ENCODE measurements at regions not wholly inside any gene's neighbourhood (a gene's known extent, or its start where the extent isn't known, plus 50 kb on each side); places are given as distances from the start of the nearest gene placed in this dataset.

DNA sequence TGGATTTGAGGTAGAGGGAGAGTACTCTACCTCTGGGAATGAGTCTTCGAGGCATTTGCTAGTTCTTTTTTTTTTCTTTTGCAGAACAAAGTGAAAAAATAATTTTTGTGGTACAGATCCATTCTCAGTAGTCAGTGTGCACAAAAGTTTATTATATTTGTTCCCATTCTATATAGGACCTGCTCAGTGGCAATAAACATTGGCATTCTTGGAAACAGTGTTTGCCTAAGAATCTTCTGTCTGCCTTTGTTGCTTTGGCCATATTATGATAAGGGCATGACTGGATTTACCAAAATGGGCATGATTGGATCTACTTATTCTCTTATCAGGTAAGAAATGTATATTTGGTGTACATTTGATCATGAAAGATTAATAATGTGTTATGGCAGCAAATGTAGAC lies 583.3 kb downstream of the PLCL1 start:
- DNase-seq: no peak

DNA sequence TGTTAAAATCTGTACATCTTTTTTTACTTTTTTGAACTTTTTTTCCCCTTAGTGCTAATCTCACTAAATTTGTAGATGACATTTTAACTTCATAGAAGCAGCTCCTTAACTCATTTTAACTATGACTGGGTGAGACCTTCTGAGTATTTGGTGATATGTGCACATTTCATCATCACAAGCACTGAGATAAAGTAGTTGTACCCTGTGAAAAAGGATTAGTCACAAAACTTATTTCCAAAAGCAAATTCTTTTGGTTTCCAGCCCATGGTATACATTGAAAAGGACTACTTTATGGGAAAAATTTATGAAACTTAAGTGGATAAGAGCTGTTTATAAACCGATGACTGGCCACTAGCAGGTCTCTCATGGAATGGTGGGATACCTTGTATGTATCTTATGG lies 581.5 kb downstream of the PLCL1 start:
- DNase-seq: no peak

DNA sequence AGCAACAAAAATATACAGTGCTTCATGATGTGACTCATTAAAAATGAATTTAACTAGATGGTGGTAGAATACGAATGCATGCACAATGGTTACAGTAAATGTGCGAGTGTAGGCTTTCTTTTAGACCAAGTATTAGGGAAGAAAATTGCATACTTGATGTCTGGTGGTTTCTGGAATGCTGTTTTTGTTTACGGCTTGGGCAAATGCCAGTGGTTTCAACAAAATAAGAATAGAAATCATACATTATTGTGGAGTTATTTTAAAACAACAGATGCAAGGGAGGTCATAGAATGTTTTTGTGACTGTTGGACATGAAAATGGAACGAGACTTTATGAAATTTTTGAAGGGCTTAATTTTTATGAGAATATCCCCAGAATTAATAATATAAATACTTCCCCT lies 580.9 kb downstream of the PLCL1 start:
- DNase-seq: no peak

DNA sequence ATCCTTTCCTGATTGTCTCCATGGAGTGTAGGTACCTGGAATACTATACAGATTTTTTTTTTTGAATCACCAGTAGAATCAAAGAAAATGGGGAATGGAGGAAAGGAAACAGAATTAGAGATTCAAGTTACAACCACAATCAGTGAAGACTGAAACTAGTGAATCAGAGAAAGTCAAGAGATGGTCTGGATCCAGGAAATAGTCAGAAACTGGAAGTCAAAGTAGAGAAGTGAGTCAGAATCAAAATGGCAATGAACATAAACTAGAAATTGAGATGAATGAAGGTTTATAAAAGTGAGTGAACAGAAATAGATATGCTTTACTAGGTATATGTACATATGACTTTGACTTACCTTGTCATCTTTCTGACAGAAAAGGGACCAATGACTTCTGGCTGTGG lies 579.0 kb downstream of the PLCL1 start:
- DNase-seq: no peak

DNA sequence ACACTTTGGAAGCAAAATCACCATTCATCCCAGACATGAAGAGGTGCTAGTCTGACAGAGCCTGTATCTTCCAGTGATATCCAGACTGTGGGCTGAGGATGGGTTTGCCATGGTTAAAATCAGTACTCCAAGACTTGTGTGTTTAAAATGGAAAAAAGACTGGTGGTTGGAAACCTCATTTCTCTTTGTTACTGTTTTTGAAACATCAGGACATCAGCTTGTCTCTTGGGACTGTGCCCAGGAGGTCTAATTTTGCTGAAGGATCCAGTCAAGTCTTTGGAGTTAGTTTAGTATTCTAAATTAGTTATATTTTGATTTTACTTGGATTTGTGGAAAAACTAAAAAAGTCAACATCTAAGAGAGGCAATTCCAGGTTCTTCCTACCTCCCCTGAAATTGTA lies 578.4 kb downstream of the PLCL1 start:
- DNase-seq: no peak

DNA sequence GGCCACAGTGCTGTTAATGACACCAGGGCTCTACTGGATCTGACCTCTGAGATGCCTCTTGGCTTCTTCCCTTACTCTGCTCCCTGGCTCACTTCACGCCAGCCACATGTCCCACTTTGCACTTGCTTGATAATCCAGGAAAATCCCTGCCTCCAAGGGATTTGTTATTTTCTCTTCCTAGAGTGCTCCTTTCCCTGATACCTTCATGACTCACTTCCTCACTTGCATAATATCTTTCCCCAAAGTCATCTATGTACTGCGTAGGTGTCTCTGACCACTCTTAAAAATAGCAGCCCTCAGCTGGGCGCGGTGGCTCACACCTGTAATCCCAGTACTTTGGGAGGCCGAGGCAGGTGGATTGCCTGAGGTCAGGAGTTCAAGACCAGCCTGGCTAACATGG lies 572.3 kb downstream of the PLCL1 start:
- no peak for DNase-seq

DNA sequence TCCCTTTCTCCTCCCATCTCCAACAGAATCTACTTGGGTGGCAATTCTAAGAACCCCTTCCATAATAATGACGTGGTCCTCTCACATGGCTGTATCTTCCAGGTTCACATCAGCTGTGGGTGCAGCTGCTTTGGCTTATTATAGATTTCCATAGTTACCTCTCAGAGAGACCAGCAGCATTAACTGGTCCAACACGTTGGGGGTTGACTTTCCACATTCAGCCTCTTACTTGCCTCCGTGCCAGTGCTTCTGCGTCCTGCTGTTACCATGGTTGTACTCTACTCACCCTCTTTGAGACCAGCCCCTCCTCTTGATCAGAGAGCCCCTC lies 570.7 kb downstream of the PLCL1 start:
- DNase-seq: no peak

DNA sequence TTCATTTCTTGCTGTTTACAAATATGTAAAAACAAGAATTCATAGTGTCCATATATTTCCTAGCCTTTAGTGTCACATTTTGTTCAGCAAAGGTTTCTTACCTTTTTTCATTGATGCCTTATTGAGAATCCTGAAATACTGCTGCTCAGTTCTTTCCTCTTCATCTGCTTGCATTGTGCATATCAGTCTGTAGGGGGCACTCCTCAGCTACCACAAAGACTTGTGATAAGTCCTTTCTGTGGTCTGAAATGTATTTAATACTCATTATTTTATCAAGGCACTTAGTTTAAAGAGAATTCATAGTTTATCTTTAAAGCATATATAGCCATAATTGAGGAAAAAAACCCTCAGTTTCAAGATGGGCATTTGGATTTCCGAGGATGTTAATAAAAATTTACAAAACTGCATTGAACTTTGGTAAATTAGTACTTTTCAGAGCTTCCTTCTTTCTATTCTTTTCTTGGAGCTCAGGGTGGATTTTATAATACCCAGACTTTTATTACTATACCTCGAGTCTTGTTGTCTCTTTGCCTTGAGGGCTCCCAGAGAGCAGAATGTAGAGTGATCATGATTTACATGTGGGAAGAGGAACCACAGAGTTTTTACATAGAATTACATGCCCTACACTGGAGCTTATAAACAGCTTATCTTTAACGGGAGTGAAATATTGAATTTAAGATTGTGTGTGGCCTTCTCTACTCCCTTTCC lies 570.1 kb downstream of the PLCL1 start:
- DNase-seq: peak in 1 of 2 experiments; percentile 5

DNA sequence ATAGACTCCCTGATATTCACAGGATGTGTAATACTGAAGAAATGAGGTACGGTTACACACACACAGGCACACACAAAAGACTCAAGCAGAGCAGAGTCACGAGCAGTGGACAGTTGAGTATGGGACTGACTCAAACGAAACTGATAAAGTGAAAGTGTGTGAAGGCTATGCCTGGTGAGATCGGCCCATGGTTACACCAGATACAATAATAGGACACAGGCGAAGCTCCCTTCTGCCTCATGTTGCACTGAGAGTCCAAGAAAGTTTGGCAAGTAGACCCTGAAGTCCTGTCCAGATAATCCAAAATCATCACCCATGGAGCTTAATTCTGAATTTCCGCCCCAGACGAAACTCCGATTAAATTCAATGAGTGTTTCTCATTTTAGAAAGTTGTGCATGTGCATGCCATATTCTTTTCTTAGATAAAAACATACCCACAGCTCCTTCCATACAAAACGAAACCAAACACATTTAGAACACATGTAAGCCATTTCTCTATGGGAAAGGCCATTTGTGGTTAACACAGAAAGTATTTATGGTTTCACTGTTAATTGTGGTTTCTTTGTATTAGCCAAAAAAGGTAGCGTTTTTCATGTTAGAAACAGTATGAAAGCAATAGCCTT lies 567.6 kb downstream of the PLCL1 start:
- DNase-seq: no peak

DNA sequence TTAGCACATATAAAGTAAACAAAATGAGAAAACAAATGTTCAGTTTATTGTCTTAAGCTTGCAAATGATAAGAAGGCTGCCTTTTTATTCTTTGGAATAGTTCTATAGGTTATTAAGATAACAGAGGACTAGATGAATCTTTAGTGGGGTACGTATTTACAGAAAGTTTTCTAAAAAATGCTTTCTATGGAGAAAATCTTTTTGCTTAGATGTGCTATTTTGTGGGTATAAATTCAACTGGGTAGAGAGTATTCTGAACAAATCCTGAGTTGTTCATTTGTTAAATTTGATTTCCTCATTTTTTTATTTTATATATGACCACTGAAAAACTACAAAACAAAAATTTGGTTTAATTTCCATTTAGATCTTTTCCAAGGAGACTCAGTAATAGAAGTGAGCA lies 566.9 kb downstream of the PLCL1 start:
- DNase-seq: no peak

DNA sequence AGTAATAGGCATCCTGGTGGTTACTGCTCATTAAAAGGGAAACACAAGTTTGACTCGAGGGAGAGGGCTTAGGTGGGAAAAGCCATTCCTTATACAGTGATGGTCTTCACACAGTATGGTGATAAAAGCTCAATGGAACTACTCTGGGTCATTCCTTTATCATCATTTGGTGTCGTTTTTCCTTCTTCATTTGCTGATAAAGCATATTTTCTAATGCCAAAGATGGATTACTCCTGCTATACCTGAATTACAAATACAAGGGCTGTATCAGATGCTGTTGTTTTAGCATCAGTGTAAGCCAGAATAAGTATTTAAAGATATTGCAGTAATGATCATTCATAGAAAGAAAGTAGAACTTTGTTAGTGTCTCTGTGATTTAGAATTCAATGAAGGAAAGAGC lies 563.7 kb downstream of the PLCL1 start:
- no peak for DNase-seq

DNA sequence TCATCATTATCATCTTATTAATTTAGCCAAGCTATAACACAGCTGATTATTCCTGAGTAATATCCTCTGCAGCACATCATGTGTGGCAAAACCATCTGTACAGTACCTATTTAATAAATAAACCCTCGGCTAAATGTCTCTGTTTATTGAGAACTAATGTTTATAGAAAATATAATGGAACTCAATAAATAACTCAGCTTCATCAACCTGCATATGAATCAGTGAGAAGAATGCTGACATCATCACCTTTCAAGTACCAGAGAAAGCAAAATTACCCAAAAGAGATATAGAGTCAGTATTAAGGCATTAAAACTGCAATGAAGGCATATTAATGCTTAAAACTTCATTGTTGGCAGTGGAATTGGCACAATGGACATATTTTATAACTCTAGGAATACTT lies 558.3 kb downstream of the PLCL1 start:
- no peak for DNase-seq

DNA sequence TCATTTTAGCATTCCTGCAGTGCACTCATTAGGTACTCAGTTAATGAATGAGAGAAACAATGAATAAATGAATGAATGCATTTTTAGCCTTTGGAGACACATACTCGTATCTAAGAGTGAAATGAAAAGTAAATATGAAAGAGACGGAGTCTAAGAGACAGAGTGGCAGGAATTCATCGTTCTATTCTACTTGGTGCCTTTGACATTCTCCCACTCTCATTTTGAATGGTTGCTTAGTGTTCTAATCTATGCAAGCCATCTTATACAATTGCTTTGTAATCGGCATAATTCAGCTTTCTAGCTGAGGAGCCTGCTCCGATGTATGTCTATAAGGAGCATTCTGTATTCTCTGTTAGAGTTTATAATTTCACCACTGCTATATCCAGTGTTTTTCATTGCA lies 554.9 kb downstream of the PLCL1 start:
- no peak for DNase-seq

DNA sequence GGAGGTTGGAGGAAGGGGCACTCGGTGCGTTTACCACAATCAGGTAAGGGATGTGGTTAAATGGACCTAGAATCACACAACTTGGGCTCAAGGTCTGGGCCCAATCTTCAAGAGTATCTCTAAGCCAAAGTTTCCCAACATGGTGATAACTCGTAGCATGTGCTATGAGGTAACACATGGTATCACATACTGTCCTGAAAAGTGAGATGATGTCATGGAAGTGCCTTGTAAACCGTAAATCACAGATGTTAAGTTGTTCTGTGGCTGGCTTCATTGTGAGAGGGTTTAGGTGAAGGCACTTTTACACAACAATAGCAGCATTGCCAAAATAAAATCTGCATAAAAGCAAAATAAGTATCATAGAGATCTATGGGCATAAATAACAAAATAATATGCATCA lies 551.8 kb downstream of the PLCL1 start:
- no peak for DNase-seq

DNA sequence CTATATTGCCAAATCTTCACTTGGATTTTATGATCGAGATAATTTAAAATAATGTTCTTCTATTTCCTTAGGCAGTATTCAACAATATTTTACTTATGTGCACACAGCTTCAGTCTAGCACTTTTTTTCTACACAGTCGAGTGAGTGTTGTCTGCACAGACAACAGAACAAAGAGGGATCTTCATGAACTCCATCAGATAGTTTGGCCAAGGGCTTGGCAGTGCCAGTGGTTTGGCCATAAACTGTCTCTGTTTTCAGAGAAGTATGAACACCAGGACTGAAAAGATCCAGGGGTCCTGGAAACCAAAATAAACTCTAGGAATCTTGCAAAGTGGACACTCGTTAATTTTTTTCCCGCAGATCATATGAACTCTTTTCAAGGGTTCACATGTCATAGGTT lies 547.3 kb downstream of the PLCL1 start:
- DNase-seq: no peak

DNA sequence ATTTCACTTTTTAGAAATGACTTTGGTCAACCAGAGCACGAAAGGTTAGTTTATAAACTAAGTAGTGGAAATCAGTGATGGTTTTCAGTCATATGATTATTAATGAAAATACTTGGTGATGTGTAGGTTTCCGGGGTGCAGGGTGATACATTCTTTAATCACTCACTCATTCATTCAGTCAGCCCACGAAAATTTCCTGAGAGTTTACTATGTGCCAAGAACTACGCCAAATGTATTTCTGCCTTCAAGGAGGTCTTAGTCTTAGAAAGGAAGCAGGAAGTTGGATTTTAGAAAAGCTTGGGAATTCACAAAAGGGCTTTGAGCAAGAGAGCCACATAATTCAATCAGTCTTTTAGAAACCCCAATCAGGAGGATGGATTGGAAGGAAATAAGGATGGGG lies 543.6 kb downstream of the PLCL1 start:
- no peak for DNase-seq

DNA sequence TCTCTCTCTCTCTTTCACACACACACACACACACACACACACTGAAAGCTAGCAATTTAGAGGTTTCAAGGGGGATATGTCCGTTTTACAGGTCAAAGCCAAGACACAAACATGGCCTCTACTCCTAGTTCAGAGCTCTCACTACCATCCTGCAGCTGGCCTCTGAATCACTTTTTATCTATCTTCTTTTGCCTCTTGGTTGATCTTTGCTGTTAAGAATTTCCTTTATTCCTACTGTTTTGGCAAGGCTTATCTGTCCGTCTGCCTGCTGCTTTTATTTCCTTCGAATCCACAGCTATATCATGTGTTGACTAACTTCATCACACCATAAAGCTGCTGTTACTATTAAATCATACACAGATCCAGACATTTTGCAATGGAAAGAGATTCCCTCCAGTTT lies 543.0 kb downstream of the PLCL1 start:
- DNase-seq: no peak

DNA sequence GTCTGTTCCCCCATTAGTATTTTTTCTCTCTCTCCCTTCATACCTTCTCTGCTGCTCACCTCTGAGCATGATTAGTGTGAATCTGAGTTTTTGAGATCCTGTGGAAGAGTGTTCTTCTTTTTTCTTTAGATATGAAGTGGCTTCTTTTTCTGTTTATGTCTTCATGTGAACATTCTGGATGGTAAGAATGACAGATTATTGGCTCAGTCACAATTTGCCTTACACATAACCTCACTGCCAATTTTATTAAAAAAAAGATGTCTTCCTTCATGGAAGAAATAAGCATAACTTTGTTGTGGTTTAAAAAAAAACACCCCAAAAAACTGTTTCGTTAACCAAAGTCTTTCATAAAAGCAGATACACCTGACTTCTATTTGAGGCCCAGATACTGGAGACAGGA lies 539.1 kb downstream of the PLCL1 start:
- DNase-seq: no peak

DNA sequence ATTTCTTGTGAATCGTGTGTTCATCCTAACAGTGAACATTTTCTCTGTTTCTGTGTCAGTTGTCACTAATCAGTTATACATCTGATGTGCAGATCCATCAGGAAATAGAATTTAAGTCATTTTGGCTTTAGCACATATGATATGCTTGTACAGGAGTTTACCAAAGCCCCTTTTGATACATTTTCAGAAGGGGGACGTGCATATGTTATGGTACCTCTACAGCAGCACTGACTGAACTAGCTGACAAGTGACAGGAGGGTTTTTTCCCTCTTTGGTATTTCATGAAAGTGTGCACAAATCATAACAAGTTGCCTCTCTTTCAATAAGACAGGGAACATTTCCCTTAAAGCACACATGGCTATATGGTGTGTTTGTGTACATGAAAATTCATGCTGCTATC lies 536.5 kb downstream of the PLCL1 start:
- DNase-seq: no peak

DNA sequence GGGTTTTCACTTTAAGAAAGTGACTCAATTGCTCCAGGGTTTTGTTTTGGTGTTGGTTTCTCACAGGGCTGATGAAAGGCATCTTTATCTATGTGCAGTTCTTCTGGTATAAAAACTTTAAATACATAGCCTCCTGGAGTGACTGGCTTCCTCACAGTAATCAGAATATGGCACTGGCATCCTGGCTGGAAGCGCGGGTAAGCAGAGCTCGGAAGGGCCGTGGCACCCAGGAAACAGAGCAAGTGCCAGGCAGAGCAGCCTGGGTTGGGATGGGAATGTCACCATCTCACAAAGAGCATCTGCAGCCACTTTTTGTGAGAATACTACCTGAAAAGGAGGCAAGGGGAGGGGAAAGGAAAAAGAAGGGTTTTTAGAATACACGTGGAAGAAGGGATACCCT lies 534.7 kb downstream of the PLCL1 start:
- no peak for DNase-seq

DNA sequence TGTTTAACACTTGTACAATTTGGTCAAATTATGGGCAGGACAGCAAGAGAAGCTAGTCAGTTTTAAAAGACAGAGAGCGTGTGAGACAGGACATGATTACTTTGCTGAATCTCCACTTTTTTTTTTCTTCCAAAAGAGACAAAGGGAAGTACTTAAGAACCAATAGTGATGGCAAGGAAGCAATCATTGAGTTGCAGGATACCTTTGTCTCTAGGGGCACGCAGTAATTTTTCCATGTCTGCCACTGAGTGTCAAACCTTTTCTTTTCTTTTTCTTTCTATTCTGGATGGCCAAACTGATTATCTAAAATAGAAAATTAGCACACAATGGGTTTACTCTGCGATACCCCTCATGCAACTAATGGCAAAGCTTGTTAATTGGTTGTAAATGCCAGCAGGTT lies 533.0 kb downstream of the PLCL1 start:
- DNase-seq: no peak

DNA sequence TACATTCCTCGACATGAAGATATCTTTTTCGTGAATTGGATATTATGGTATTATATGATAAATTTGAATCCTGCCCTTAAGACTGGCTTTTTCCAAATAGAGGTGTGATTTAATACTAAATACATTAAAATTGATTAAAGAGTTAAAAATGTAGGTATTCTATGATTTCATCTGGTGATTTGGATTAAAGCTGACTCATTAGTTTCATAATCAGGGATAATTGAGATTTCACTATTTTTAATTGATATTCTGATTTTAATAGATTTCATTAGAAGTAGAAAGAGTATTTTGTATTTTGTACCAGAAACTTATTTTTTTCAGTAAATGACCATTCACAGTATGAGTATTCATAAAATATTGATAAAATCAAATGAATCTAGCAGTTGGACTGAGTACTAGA lies 524.1 kb downstream of the PLCL1 start:
- no peak for DNase-seq

DNA sequence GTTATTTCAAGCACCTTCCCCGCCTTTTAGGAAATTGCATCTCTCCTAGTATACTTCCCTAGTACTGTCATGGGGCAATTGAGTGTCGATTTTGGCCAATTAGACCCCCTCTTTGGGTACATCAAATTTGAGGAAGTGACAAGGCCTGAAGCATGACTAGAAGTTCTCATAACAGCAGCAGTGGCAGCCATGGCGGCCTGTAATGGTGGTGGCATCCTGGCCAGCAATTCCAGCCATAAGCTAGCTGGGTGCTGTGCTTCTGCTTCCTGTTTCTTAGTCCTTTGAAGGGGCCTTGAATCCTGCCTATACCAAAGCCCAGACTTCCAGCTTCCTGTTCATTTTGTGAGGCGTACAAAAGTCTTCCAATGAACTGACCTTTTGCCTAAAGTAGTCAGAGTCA lies 523.1 kb downstream of the PLCL1 start:
- no peak for DNase-seq

DNA sequence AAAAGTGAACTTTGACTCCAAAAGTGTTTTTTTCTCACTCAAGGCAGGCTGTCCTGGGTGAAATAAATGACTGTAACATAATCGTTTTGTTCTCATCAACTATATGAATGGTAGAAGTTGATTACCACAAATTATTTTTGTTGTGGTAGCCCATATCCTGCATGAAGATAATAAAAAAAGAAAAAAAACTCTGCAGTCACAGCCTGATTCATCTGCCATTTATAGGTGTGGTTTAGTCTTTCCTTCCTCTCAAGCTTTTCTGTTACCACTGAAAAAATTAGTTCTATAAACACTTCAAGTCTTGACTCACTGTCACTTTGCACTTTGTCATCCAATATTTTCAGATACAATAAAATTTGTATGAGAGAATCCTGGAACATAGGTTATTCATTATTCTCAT lies 522.0 kb downstream of the PLCL1 start:
- no peak for DNase-seq

DNA sequence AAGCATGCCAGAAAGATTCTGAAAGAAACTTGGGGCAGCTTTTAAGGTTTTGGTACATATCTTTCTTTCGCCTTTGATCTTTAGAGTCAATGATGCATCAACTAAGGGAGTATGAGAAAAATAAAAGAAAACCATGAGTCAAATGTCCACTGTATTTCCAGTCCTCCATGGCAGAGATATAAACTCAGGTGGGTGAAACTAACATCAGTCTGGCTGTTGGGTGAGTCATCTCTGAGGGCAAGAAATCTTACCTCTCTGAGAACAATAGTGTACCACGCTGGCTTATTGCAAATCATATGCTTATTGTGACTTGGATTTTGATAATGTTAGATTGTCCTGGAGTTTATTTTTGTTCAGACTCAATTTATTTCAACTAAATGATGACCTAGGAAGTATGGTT lies 521.0 kb downstream of the PLCL1 start:
- no peak for DNase-seq

All from activated CD4-positive, alpha-beta T cell treated with anti-CD3 and anti-CD28 coated beads, Interleukin-2, amount 50 U/mL, for 4 hours (primary cell).